Adipocyte (in vitro differentiated cells): ENCODE measurements at regions not wholly inside any gene's neighbourhood (a gene's known extent, or its start where the extent isn't known, plus 50 kb on each side); places are given as distances from the start of the nearest gene placed in this dataset.
A peak's percentile ranks its signal among the peaks of the same experiment; 100 is the strongest.
"Not testable (repeated sequence)": the region's sequence is repeated elsewhere in the genome, so short reads cannot be mapped to it uniquely, and the experiment has no call there.

Experiments
- DNase-seq: peaks from one replicate; pipeline ENCODE4 v3.0.0-alpha.2; 2015; ENCODE audit warnings: low read depth
- H3K27me3 ChIP-seq: replicated peaks from 2 replicates; pipeline ENCODE4 v1.7.0; 2013; ENCODE audit warnings: mild to moderate bottlenecking, low read length, moderate library complexity; ENCODE audit not compliant: control insufficient read depth, insufficient read depth
- H3K36me3 ChIP-seq: 2 replicates; pipeline ENCODE4 v1.7.0; 2013; ENCODE audit warnings: low read length, mild to moderate bottlenecking, moderate library complexity; ENCODE audit not compliant: control insufficient read depth, insufficient read depth, severe bottlenecking
- H3K4me1 ChIP-seq: 2 replicates; pipeline ENCODE4 v1.7.0; 2013; ENCODE audit warnings: mild to moderate bottlenecking, low read length, moderate library complexity; ENCODE audit not compliant: control insufficient read depth, insufficient read depth
- H3K4me3 ChIP-seq: 2 replicates; pipeline ENCODE4 v1.7.0; 2013; ENCODE audit warnings: mild to moderate bottlenecking, low read length, moderate library complexity
- H3K9ac ChIP-seq: 2 replicates; pipeline ENCODE4 v1.7.0; 2013; ENCODE audit warnings: mild to moderate bottlenecking, low read length, moderate library complexity
- H3K9me3 ChIP-seq: 2 replicates; pipeline ENCODE4 v1.7.0; 2013; ENCODE audit warnings: mild to moderate bottlenecking, low read length, moderate library complexity; ENCODE audit not compliant: control insufficient read depth

DNA sequence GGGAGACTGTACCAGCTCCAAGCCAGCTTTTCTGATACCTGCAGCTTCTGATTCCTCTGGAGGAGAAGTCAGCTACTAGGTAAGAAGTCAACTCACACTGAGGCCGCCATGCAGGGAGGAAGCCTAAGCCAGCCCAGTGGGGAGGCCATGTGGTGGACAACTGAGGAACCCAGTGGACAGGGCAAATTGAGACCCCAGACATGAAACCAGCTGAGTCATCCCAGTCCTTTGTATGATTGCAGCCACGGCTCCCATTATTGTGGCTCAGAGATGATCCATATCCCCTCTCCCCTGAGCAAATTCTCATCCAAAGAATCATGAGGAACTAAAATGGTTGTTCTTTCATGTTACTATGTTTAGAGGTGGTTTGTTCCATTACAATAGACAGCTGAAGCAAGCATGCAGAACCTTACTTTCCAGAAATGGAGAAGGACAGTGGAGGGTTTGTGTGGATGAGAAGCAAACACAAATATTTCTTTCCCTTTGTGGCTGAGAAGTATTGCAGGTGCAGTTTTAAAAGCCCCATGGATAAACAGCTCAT lies 1147.3 kb upstream of the TMEM132C start:
- Histone ChIP-seq H3K4me1 (peaks cover 8% of the 10 kb centered on the region), H3K9me3 (no peaks in the 10 kb centered on the region), H3K4me3 (no peak overlapping the region), H3K36me3 (no peaks in the 10 kb centered on the region), H3K27me3 (no peaks in the 10 kb centered on the region), H3K9ac (no peak overlapping the region)
- no peak for DNase-seq

DNA sequence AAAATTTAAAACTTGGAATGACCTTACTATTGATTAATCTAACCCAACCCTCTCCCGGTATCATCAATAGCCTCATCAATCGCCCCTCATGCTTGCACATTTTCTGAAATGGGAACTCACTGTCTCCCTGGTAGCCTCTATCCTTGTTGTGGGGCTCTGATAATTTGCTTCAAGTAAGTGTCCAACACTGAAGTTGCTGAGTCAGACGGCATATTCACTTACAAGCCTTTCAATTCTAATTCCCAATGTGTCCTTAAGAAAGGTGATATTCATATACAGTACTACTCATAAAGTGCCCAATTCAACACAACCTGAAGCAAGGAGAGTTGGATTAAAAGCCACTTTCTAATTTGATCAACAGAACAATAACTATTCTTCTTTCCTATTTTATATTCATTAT lies 1146.1 kb upstream of the TMEM132C start:
- no peaks in the 10 kb centered on the region for H3K36me3 ChIP-seq
- DNase-seq: no peak
- no peaks in the 10 kb centered on the region for H3K27me3 ChIP-seq
- no peak overlapping the region for H3K9ac ChIP-seq
- no peaks in the 10 kb centered on the region for H3K9me3 ChIP-seq
- no peak overlapping the region for H3K4me3 ChIP-seq
- peaks cover 7% of the 10 kb centered on the region for H3K4me1 ChIP-seq

DNA sequence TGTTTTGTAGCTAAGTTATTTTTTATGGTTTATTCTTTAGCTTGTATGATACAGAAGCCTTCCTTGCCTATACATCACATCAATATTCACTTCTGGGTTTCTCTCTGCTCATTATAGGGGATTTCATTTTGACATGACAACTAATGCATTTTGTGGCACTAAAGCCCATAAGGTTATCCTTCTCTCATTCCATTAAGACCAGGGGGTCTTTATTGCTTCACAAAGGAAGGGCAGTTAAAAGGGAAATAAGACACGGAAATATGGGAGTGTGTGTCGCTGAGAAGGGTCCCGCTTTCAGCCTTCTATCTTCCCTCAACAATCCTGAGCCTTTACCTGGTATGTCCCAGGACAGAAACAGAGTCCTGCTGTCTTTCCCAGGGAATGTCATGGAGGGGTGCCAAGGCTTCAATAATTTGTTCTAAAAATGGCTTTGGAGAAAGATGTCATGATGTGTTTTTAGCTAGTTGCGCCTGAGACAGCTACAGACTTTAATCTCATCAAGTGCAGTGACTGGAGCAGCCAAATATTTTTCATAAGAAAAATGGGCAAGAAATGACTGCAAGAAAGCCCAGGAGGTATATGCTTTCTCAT lies 1145.4 kb upstream of the TMEM132C start:
- DNase-seq: no peak
- H3K4me1 ChIP-seq: peaks cover 7% of the 10 kb centered on the region

DNA sequence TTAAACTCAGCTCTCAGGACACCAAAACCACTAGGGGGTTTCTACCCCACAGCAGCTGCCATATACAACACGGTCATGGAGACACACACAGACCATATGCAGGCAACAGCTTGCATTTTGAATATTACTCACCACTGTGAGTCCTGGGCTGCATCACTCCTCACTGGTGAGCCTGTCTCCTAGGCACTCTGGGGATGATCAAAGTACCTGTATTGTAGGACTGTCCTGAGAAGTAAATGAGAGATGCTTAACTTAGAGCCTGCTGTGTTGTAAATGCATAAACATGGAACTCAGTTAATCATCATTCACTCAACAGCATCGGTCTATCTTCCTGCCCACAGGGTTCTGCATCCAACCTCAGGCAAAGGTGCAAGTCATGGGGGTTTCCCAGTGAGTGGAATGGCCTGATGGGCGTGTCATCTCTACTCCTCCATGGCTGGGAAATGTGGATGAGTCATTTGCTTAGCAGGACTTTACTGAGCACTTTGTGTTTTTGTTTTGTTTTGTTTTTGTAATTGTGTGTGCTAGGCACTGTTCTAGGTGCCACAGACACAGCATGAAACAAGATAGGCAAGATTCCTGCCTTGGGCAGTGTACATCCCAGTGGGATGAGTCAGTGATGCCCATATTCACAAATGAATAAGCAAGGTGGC lies 1141.2 kb upstream of the TMEM132C start:
- Histone ChIP-seq H3K9ac (no peak overlapping the region), H3K4me1 (peaks cover 11% of the 10 kb centered on the region), H3K4me3 (no peak overlapping the region), H3K36me3 (no peaks in the 10 kb centered on the region), H3K9me3 (no peaks in the 10 kb centered on the region), H3K27me3 (no peaks in the 10 kb centered on the region)
- peak; percentile 74 for DNase-seq

More for the DNA sequence above, 1145.4 kb upstream of the TMEM132C start:
- H3K36me3 ChIP-seq: no peaks in the 10 kb centered on the region
- no peak overlapping the region for H3K9ac ChIP-seq
- H3K4me3 ChIP-seq: no peak overlapping the region
- no peaks in the 10 kb centered on the region for H3K27me3 ChIP-seq
- H3K9me3 ChIP-seq: no peaks in the 10 kb centered on the region

DNA sequence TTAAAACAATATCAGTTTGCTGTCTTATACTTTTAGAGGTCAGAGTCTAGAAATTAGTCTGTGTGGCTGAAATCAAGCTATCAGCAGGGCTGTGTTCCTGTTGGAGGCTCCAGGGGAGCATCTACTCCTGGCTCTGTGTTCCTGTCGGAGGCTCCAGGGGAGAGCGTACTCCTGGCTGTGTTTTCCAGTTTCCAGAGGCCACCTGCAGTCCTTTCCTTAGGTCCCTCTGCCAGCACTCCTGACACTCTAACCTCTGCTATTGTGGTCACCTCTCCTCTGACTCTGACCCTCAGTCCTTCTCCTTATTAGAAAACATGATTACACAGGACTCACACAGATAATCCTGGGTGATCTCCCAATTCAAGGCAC lies 1140.7 kb upstream of the TMEM132C start:
- no peak overlapping the region for H3K4me3 ChIP-seq
- H3K9me3 ChIP-seq: no peaks in the 10 kb centered on the region
- no peaks in the 10 kb centered on the region for H3K36me3 ChIP-seq
- H3K4me1 ChIP-seq: peaks cover 11% of the 10 kb centered on the region
- no peak for DNase-seq
- no peak overlapping the region for H3K9ac ChIP-seq
- no peaks in the 10 kb centered on the region for H3K27me3 ChIP-seq

DNA sequence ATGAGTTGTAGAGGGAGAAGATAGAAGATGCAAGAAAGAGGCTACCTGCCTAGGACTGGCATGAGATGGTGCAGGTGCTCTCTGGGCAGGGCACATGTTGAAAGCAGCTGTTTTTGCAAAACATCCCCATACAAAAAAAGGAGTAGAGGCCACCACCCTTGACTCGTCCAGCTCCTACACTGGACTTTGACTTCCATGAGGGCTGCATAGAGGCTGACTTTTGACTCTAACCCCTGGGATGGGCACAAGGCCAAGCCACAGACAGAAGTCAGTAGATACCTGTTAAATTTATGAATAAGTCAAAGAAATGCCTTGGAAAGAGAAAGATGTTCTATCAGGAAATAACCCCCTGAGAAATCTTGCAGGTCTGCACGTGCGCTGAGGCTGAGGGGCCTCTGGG lies 1139.1 kb upstream of the TMEM132C start:
- Histone ChIP-seq H3K4me1 (peaks cover 11% of the 10 kb centered on the region), H3K27me3 (no peaks in the 10 kb centered on the region), H3K36me3 (no peaks in the 10 kb centered on the region), H3K4me3 (no peak overlapping the region), H3K9me3 (no peaks in the 10 kb centered on the region), H3K9ac (no peak overlapping the region)
- DNase-seq: no peak

DNA sequence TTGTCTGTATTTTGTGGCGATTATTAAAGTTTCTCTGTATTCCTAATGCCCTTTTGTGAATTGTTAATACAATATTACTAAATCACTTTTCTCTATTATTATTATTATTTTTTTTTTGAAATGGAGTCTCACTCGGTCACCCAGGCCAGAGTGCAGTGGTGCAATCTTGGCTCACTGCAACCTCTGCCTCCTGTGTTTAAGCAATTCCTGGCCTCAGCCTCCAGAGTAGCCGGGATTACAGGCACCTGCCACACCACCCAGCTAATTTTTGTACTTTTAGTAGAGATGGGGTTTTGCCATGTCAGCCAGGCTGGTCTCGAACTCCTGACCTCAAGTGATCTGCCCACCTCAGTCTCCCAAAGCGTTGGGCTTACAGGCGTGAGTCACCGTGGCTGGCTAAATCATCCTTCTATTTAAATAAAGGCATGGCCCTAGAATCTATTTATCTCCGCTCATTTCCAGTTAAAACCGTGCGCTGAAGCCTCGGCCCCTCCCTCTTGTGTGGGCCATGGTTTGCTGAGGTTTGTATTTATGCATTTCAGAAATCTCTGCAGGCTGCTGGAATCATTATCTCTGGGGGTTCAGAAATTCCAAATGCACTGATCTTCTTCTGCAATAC lies 1136.4 kb upstream of the TMEM132C start:
- H3K36me3 ChIP-seq: no peaks in the 10 kb centered on the region
- H3K9me3 ChIP-seq: no peaks in the 10 kb centered on the region
- no peaks in the 10 kb centered on the region for H3K27me3 ChIP-seq
- H3K9ac ChIP-seq: no peak overlapping the region
- DNase-seq: no peak
- peaks cover 8% of the 10 kb centered on the region for H3K4me1 ChIP-seq
- H3K4me3 ChIP-seq: no peak overlapping the region

DNA sequence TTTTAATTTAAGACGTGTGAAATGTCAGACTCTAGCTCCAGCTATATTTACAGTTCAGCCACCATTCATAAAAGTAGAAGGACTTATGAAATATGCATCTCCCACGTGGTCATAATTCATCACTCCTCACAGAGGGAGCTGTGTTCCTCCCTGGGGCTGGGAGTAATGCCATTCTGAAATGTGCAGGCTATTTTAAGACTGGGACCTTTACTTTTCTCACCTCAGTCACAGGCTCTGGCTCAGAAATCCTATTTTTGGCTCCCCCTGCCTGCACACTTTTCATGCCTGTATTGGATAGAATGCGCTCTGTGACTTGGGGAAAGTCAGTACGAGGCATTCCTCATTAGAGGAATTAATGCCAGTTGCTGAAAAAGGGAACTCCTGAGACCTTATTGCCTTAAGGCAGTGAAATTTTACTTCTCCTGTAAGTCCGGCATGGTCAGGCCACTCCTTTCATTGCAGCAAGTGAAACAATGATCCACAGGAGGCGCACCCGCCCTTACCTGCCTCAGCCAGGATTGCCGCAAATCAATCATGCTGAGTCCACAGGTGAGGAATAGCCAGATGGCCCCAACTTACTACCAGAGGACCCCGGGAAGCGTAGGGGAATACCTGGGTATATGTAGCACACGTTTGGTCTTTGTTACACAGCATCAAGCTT lies 1133.2 kb upstream of the TMEM132C start:
- no peaks in the 10 kb centered on the region for H3K27me3 ChIP-seq
- no peak overlapping the region for H3K9ac ChIP-seq
- peaks cover 5% of the 10 kb centered on the region for H3K9me3 ChIP-seq
- peaks cover 4% of the 10 kb centered on the region for H3K4me1 ChIP-seq
- no peak for DNase-seq
- no peak overlapping the region for H3K4me3 ChIP-seq
- H3K36me3 ChIP-seq: no peaks in the 10 kb centered on the region

DNA sequence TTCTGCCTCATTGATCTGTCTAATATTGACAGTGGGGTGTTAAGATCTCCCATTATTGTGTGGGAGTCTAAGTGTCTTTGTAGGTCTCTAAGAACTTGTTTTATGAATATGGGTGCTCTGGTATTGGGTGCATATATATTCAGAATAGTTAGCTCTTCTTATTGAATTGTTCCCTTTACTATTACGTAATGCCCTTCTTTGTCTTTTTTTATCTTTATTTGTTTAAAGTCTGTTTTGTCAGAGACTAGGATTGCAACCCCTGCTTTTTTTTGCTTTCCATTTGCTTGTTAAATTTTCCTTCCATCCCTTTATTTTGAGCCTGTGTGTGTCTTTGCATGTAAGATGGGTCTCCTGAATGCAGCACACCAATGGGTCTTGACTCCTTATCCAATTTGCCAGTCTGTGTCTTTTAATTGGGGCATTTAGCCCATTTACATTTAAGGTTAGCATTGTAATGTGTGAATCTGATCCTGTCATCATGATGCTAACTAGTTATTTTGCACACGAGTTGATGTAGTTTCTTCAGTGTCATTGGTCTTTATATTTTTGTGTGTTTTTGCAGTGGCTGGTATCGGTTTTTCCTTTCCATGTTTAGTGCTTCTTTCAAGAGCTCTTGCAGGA lies 1126.0 kb upstream of the TMEM132C start:
- H3K9me3 ChIP-seq: peaks cover 24% of the 10 kb centered on the region
- H3K36me3 ChIP-seq, DNase-seq, H3K9ac ChIP-seq, H3K4me3 ChIP-seq, H3K4me1 ChIP-seq, H3K27me3 ChIP-seq: not testable (repeated sequence)

DNA sequence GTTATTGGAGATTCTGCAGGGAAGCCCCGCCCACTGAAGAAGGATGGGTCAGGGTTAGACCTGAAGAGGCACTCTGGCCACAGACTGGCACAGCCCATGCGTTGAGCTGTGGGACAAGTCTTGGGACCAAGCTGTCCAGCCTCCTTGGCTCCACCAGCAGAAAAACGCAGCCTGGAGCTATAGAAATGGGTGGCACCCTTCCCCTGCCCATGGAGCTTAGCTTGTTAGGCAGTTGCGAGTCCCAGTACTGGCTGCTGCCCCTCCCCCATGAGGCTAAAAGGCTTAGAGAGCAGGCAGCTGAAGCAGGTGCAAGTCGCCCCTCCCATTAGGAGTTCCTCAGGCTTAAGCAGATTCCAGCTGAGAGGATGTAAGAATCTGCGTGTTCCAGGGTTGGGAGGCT lies 1124.0 kb upstream of the TMEM132C start:
- Histone ChIP-seq H3K9me3 (peaks cover 24% of the 10 kb centered on the region), H3K9ac (no peak overlapping the region), H3K4me1 (peaks cover 3% of the 10 kb centered on the region), H3K4me3 (no peak overlapping the region), H3K36me3 (no peaks in the 10 kb centered on the region), H3K27me3 (no peaks in the 10 kb centered on the region)
- no peak for DNase-seq

DNA sequence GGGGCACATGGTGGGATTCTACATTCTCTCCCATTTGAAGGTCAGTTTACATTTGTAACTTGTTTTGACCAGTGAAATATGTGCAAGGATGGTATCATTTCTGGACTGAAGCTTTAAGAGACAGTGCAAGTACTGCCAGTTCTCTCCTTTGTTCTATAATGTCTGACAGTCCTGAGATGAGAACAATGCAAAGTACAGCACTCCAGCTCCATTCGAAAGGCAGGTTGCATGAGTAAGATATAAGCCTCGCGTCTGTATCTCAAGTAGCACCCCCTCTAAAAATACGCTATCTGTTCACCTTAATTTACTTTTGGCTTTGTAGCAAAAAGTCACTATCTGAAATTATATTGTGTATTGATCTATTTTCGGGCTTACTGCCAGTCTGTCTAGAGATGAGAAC lies 1122.2 kb upstream of the TMEM132C start:
- peaks cover 11% of the 10 kb centered on the region for H3K9me3 ChIP-seq
- no peak overlapping the region for H3K4me3 ChIP-seq
- no peaks in the 10 kb centered on the region for H3K36me3 ChIP-seq
- H3K9ac ChIP-seq: no peak overlapping the region
- peaks cover 6% of the 10 kb centered on the region for H3K4me1 ChIP-seq
- no peak for DNase-seq
- H3K27me3 ChIP-seq: no peaks in the 10 kb centered on the region
